ENCODE measurements at regions not wholly inside any gene's neighbourhood (a gene's known extent, or its start where the extent isn't known, plus 50 kb on each side); places are given as distances from the start of the nearest gene placed in this dataset.

GRCh38 chr1:84745857-84746256 is 55.6 kb upstream of the SSX2IP start:
- H3K27ac ChIP-seq, result no peak overlapping the region
- H3K9me3 ChIP-seq, result no peaks in the 10 kb centered on the region
- H3K4me3 ChIP-seq, result no peak overlapping the region
- DNase-seq (no peak), ATAC-seq (no peak)
- no peaks in the 10 kb centered on the region for H3K4me1 ChIP-seq
- no peaks in the 10 kb centered on the region for H3K36me3 ChIP-seq
- intact Hi-C loops (cut with DNase I; ENCODE audit: low total_unique reads), result no loop called here
- no peak for TF ChIP-seq POLR2A (IDR thresholded peaks at IDR 0.05)
- no peak for TF ChIP-seq CTCF (IDR thresholded peaks at IDR 0.05 in 4 of 5, conservative IDR thresholded peaks at IDR 0.05 in 1 of 5)
- H3K27me3 ChIP-seq, result peaks cover 0 to 3% (median 0%) of the 10 kb centered on the region in 3 donors
- in situ Hi-C loops (cut with MboI; ENCODE audit: low sequenced_read_pairs in 4 of 4), result no loop called here

- intact Hi-C loops (cut with DNase I; ENCODE audit: low total_unique reads), result no loop called here
- in situ Hi-C loops (cut with MboI; ENCODE audit: low sequenced_read_pairs in 4 of 4), result no loop called here
- no peak overlapping the region for H3K4me3 ChIP-seq
- ATAC-seq, result no peak
- H3K4me1 ChIP-seq, result no peaks in the 10 kb centered on the region
- H3K36me3 ChIP-seq, result no peaks in the 10 kb centered on the region
- no peaks in the 10 kb centered on the region for H3K27me3 ChIP-seq
- DNase-seq, result no peak
- TF ChIP-seq POLR2A (IDR thresholded peaks at IDR 0.05) (no peak), CTCF (IDR thresholded peaks at IDR 0.05 in 4 of 5, conservative IDR thresholded peaks at IDR 0.05 in 1 of 5) (no peak)
- no peak overlapping the region for H3K27ac ChIP-seq
- H3K9me3 ChIP-seq, result no peaks in the 10 kb centered on the region
These were observed 53.6 kb upstream of the SSX2IP start for GRCh38 chr1:84743896-84744295.

- no peak overlapping the region for H3K4me3 ChIP-seq
- H3K4me1 ChIP-seq, result no peaks in the 10 kb centered on the region
- DNase-seq (no peak), ATAC-seq (no peak)
- intact Hi-C loops (cut with DNase I; ENCODE audit: low total_unique reads), result no loop called here
- H3K36me3 ChIP-seq, result no peaks in the 10 kb centered on the region
- in situ Hi-C loops (cut with MboI; ENCODE audit: low sequenced_read_pairs in 4 of 4), result no loop called here
- H3K9me3 ChIP-seq, result no peaks in the 10 kb centered on the region
- TF ChIP-seq POLR2A (IDR thresholded peaks at IDR 0.05) (no peak), CTCF (IDR thresholded peaks at IDR 0.05 in 4 of 5, conservative IDR thresholded peaks at IDR 0.05 in 1 of 5) (no peak)
- H3K27ac ChIP-seq, result no peak overlapping the region
- H3K27me3 ChIP-seq, result no peaks in the 10 kb centered on the region
These were observed 52.4 kb upstream of the SSX2IP start for GRCh38 chr1:84742653-84743052.

GRCh38 chr1:84740050-84740714 is 49.9 kb upstream of the SSX2IP start:
- H3K4me1 ChIP-seq, result no peaks in the 10 kb centered on the region
- in situ Hi-C loops (cut with MboI; ENCODE audit: low sequenced_read_pairs in 4 of 4) (no loop called here), intact Hi-C loops (cut with DNase I; ENCODE audit: low total_unique reads) (no loop called here)
- H3K27me3 ChIP-seq, result no peaks in the 10 kb centered on the region
- H3K4me3 ChIP-seq, result no peak overlapping the region
- no peaks in the 10 kb centered on the region for H3K9me3 ChIP-seq
- TF ChIP-seq POLR2A (IDR thresholded peaks at IDR 0.05) (no peak), CTCF (IDR thresholded peaks at IDR 0.05 in 4 of 5, conservative IDR thresholded peaks at IDR 0.05 in 1 of 5) (no peak)
- no peak overlapping the region for H3K27ac ChIP-seq
- ATAC-seq (no peak), DNase-seq (no peak)
- H3K36me3 ChIP-seq, result no peaks in the 10 kb centered on the region
